ENCODE measurements at regions not wholly inside any gene's neighbourhood (a gene's known extent, or its start where the extent isn't known, plus 50 kb on each side); places are given as distances from the start of the nearest gene placed in this dataset.

DNA sequence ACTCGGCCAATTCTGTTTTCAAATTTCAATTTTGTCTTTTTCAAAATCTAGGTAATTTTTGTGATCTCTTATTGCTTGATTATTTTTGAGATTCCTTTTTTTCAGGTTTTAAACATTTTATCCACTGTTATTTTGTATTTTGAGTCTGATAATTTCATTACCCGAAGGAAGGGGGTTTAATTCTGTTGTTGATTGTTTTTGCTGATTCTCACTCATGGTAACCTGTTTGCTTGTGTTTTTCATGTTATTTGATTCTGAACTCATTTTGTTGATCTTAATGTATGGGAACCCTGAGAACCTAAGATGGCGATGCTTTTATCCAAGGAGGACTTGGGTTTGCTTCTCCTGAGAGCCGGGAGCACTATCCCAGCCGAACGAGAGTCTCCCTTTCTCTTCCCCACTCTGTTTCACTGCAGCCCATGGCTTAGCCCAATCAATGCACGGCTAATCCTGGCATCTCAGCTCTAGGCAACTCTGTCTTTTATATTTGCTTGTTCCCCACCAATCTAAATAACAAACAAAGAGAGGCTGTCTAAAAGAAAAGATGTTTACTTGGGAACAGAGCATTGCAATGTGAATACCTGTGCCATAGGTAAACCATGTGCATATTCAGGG is 73.2 kb upstream of the ZCCHC2 start:
- Mint-ChIP-seq H3K9me3 (peaks cover 6% of the 10 kb centered on the region), H3K27ac (no peak overlapping the region), H3K27me3 (ENCODE audit: low read depth) (no peaks in the 10 kb centered on the region), H3K4me1 (no peaks in the 10 kb centered on the region), H3K4me3 (no peak overlapping the region), H3K36me3 (no peaks in the 10 kb centered on the region)
- DNase-seq (ENCODE audit: low spot score in 2 of 2, unreplicated experiment in 2 of 2), result no peak
- TF ChIP-seq, protein P1, sequence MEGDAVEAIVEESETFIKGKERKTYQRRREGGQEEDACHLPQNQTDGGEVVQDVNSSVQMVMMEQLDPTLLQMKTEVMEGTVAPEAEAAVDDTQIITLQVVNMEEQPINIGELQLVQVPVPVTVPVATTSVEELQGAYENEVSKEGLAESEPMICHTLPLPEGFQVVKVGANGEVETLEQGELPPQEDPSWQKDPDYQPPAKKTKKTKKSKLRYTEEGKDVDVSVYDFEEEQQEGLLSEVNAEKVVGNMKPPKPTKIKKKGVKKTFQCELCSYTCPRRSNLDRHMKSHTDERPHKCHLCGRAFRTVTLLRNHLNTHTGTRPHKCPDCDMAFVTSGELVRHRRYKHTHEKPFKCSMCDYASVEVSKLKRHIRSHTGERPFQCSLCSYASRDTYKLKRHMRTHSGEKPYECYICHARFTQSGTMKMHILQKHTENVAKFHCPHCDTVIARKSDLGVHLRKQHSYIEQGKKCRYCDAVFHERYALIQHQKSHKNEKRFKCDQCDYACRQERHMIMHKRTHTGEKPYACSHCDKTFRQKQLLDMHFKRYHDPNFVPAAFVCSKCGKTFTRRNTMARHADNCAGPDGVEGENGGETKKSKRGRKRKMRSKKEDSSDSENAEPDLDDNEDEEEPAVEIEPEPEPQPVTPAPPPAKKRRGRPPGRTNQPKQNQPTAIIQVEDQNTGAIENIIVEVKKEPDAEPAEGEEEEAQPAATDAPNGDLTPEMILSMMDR (IDR thresholded peaks at IDR 0.05; ENCODE audit: unreplicated experiment), result no peak

DNA sequence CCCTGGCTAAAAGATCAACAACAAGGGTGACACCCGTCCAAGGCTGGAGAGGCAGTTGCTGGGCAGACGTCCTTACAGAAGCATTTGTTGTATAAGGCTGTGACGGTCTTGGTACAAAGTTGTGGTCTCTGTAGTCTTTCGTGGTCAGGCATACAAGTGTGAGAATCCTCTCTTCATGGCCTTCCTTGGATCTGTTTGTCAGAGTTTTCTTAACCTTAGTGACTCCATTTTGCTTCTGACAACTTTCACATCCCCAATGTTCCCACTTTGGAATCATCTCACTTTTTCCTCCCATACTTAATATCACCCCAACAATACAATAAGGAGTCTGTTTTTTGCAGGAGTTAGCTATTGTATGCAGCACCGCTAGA is 72.7 kb upstream of the ZCCHC2 start:
- Mint-ChIP-seq H3K27me3 (ENCODE audit: low read depth) (no peaks in the 10 kb centered on the region), H3K36me3 (no peaks in the 10 kb centered on the region), H3K4me3 (no peak overlapping the region), H3K4me1 (no peaks in the 10 kb centered on the region), H3K9me3 (peaks cover 6% of the 10 kb centered on the region), H3K27ac (no peak overlapping the region)
- DNase-seq (ENCODE audit: low spot score in 2 of 2, unreplicated experiment in 2 of 2), result no peak
- TF ChIP-seq, protein P1 (IDR thresholded peaks at IDR 0.05; ENCODE audit: unreplicated experiment), result no peak

DNA sequence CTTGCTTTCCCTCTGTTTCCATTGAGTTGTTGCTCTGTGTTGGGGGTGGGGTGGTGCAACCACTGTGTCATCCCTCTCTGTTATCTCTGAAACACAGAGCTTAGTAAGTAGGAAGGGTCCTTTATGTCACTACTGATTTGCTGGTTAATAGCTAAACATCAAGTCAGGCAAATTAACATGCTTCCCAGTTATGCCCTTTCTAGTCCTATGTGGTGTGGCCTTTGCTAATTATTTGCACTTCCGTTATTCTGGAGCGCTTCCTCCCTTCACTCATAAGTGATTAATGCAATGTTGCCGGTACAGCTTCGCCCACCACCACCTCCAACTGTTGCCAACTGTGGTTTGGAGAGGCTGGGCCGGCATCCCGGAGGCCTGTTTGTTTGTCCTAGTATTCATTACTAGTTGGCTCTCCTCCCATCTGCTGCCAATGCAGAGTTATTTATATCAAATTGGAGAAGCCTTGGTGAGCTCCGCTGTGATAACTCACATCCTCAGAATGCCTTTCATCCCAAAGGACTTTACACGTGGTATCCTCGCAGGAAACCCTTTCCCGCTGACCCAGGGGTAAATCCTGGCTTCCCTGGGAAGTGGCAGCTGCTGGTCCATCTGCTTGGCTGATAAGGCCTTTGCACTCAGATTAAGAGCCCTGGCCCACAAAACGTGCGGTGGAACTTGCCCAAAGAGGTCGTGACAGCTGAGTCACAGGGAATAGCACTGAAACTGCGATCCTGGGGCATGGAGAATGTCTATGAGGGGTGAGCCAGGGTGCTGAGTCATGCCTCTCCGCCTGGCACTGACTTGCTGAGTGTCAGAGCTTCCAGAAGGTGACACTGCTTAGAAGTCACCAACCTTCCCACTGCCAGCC is 72.0 kb upstream of the ZCCHC2 start:
- H3K9me3 Mint-ChIP-seq, result peaks cover 6% of the 10 kb centered on the region
- DNase-seq (ENCODE audit: low spot score in 2 of 2, unreplicated experiment in 2 of 2), result no peak
- H3K4me3 Mint-ChIP-seq, result no peak overlapping the region
- H3K4me1 Mint-ChIP-seq, result no peaks in the 10 kb centered on the region
- H3K27ac Mint-ChIP-seq, result no peak overlapping the region
- H3K36me3 Mint-ChIP-seq, result no peaks in the 10 kb centered on the region
- H3K27me3 Mint-ChIP-seq (ENCODE audit: low read depth), result no peaks in the 10 kb centered on the region
- TF ChIP-seq, protein P1 (IDR thresholded peaks at IDR 0.05; ENCODE audit: unreplicated experiment), result no peak

DNA sequence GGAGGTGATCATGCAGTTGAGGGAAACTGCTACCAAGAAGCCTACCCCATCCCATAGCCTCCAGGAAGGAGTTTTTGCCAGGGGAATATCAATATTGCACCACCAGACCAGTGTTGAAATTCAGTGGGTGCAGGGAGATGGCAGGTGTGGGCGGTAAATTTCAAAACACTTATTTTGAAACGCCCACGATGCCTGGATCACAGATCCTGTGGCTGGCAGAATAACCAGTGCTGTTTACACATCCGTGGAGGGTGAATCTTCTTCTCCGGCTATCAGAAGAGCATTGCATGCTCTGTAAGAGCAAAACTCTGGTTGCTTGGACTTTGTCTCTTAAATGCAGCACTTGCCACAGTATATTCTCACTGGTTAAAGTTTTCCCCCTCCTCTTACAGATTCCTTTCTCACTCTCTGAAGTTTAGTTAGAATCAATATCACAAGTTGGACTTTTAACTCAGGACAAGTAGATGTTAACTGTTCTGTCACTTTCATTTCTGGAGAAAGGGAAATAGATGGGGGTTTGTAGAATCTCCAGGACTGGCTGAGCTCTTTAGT is 70.5 kb upstream of the ZCCHC2 start:
- TF ChIP-seq, protein P1 (IDR thresholded peaks at IDR 0.05; ENCODE audit: unreplicated experiment), result no peak
- Mint-ChIP-seq H3K4me3 (no peak overlapping the region), H3K27me3 (ENCODE audit: low read depth) (no peaks in the 10 kb centered on the region), H3K4me1 (no peaks in the 10 kb centered on the region), H3K36me3 (no peaks in the 10 kb centered on the region), H3K27ac (no peak overlapping the region), H3K9me3 (peaks cover 6% of the 10 kb centered on the region)
- no peak for DNase-seq (ENCODE audit: low spot score in 2 of 2, unreplicated experiment in 2 of 2)

DNA sequence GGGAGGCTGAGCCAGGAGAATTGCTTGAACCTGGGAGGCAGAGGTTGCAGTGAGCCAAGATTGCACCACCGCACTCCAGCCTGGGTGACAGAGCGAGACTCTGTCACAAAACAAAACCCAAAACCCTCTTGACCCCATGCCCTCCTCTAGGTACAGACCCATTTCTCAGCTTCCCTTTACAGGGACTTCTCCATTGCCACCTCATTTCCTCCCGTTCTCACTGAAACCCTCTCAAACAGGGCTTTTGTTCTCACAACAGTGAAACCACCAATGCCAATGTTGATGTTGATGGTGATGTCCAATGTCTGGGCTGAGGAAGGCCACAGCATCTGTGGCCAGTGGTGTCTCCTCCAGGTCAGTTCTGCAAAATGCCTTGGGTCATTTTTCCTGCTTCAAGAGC is 69.0 kb upstream of the ZCCHC2 start:
- no peak for DNase-seq (ENCODE audit: low spot score in 2 of 2, unreplicated experiment in 2 of 2)
- Mint-ChIP-seq H3K4me3 (no peak overlapping the region), H3K36me3 (no peaks in the 10 kb centered on the region)

More for the DNA sequence above, 69.0 kb upstream of the ZCCHC2 start:
- H3K27me3 Mint-ChIP-seq (ENCODE audit: low read depth), result no peaks in the 10 kb centered on the region
- no peaks in the 10 kb centered on the region for H3K4me1 Mint-ChIP-seq
- no peak overlapping the region for H3K27ac Mint-ChIP-seq
- TF ChIP-seq, protein P1 (IDR thresholded peaks at IDR 0.05; ENCODE audit: unreplicated experiment), result no peak
- peaks cover 6% of the 10 kb centered on the region for H3K9me3 Mint-ChIP-seq
